Stimulated activated CD8-positive, alpha-beta memory T cell treated with anti-CD3 and anti-CD28 coated beads, Interleukin-12 subunit alpha, Interleukin-12 subunit beta, amount 100 ng/mL, for 1 hour (primary cell): ENCODE measurements at regions not wholly inside any gene's neighbourhood (a gene's known extent, or its start where the extent isn't known, plus 50 kb on each side); places are given as distances from the start of the nearest gene placed in this dataset.
"Not testable (repeated sequence)": the region's sequence is repeated elsewhere in the genome, so short reads cannot be mapped to it uniquely, and the experiment has no call there.

ENCODE experiments used
- DNase-seq: peaks from one replicate; pipeline ENCODE4 v3.0.0-alpha.2; 2020; ENCODE audit warnings: low read depth

DNA sequence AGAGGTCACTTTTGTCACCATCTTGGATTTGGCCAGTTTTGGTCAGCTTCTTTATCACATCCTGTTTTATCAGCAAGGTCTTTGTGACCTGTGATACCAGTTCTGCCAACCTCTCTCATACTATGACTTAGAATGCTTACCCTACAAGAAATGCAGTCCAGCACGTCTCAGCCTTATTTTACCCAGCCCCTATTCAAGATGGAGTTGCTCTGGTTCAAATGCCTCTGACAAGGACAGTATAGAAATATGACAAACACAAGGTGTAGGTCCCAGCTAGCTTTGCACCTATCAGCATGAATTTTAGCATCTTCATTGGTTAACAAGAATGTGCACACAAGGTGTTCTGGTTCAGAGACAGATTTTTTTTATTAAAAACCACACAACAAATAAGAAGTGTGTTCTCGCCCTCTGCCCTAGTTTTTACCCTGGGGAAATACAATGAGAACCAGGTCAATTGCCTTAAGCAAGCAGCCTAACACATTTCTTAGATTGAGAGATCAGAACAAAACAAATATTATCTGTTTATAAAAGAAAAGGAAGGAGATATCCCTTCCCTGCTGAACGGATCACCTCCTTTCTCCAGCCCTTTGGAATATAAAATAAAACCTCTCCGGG, 962.3 kb upstream of the PRKX start:
- no peak for DNase-seq

DNA sequence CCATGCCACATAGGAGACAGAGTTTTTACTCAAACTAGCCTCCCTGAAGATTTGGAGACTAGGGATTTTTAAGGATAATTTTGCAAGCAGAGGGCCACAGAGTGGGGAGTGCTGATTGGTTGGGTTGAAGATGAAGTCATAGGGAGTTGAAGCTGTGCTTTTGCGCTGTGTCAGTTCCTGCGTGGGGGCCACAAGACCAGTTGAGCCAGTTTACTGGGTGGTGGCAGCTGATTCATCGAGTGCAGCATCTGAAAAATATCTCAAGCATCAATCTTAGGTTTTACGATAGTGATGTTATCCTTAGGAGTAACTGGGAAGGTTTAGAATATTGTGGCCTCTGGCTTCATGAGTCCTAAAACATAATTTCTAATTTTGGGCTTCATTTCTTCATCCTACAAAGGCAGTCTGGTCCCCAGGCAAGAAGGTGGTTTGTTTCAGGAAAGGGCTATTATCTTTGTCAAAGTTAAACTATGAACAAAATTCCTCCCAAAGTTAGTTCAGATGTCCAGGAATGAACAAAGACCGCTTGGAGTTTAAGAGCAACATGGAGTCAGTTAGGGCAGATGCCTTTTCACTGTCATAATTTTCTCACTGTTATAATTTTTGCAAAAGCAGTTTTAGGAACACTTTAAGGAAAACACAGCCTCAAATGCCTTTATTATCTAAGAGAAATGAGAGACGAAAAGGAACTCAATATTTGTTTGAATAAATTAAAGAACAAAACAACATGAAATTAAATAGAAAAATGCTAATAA, 960.8 kb upstream of the PRKX start:
- DNase-seq, result no peak

DNA sequence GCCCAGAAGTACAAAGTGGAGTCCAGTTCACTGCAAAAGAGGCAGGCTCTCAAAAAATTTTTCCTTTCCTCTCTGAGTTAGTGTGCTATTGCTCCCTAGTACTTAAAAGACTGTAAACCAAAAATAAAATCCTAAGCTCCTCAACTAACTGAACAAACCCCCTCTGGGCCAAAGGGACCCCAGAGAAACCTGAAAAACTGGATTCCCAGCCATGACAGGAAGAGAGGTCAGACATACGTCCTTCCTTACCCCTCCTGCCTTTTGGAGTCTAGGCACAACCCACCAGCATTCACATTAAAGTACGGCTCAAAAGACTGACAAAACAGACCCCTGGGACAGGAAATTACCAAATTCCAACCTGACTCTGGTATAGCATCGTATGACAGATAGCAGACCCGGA, 957.9 kb upstream of the PRKX start:
- DNase-seq, result no peak

DNA sequence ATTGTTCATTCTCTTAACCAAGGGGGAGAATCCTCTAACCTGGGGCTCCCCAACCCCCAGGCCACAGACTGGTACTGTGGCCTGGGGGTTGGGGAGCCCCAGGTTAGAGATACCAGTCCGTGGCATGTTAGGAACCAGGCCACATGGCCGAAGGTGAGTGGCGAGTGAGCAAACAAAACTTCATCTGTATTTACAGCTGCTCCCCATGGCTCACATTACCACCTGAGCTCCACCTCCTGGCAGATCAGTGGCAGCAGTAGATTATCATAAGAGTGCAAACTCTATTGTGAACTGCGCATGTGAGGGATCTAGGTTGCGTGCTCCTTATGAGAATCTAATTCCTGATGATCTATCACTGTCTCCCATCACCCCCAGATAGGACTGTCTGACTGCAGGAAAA, 957.2 kb upstream of the PRKX start:
- DNase-seq, result no peak

- DNase-seq, result no peak
Observed at GRCh38 chrX:4668802-4669536, 955.5 kb upstream of the PRKX start.

- DNase-seq, result no peak
Observed at GRCh38 chrX:4663085-4663484, 949.6 kb upstream of the PRKX start.

GRCh38 chrX:4661771-4662170, 948.3 kb upstream of the PRKX start:
- DNase-seq, result no peak

DNA sequence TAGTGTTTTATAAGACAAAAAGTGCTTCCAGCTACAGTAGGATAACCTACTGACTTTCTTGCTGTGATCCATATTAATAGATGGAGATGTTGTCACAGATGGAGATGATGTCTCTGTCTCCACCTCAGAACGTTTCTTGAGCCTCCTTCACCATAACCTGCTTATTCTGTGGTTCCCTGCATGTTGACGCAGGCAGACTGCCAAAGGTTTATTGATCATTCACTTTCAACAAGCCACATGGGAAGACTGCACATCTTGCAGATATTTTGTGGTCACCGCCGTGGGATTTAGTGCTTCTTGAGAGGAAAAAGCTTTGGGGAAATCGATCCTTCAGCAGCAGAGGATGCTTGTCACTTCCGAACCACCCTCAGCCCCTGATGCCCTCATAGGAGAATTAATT, 943.0 kb upstream of the PRKX start:
- no peak for DNase-seq

DNA sequence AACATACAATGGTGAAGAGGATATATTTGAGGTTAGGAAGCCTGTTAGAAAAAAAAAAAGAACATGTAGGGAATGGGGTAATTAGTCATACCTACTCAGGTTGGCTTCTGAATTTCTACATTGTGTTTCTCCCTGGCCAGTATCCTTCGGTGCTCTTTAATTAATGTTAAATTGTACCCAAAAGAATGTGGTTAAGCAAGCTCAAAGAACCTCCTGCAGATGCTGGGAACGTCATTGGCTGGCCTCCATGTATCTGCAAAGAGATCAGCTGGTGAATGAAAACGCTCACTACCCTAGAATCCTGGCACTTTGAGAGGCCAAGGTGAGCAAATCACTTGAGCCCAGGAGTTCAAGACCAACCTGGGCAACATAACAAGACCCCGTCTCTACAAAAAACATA, 942.3 kb upstream of the PRKX start:
- no peak for DNase-seq

- no peak for DNase-seq
Observed at GRCh38 chrX:4642114-4642513, 928.7 kb upstream of the PRKX start.

DNA sequence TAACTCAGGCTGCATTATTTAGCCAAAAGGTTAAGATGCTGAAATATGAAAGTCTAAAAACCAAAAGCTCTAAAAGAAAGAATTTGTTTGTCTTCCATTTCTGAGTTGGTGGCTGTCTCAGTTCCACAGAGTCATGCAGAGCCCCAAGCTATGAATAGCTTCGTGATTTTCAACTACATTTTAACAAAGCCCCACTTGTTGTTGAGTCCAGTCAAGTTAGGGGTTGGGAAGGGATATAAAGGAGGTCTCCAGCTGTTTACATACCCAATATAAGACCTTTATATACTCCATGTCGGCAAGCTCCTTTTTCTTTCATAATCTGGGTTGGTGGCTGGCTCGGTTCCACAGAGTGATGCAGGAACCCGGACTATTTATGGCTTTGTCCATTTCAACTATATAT, 924.6 kb upstream of the PRKX start:
- DNase-seq, result no peak

DNA sequence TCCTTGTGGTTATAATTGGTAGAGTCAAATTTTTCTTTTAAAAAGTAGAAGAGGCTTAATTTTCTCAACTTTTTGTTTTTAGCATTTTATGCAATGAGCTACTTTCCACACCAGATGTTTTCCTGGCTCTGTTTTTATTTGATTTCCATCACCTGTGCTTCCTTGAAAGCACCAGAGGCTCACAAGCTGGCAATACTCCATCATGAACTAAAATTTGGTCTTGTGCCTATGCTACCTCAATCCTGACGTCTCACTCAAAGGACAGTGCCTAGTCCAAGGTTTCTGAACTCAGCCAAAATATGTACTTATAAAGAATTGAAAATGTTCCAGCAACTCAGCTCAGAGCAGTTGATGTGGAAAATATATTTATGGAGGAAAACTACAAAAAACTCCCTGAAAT, 914.0 kb upstream of the PRKX start:
- no peak for DNase-seq

DNA sequence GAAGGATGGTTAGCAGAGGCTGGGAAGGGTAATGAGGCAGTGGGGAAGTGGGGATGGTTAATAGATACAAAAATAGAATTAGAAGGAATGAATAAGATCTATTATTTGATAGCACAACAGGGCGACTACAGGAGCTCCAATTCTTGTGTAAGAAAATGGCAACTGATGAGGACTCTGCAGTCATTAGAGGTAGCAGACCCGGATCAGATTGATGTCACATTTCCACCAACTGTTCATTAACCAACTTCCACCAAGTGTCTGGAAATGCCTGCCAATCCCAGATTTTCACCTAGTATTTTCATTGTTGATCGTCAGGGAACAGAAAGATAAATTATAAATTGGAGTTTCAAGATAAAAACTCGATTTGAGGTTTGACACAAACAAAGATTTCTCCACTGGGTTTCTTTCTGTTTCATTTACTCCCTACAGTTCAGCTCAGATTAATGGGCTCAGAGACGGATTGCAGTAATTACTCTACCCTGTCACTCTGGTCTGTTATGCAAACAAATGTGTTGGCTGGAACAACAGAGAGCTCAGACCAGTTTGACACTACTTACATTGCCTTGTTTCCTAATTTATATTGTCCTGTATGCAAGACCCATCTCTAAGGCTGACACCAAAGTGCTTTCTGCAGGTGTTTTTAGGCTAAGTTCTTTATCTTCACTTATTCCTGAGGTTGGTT, 909.2 kb upstream of the PRKX start:
- DNase-seq, result no peak

DNA sequence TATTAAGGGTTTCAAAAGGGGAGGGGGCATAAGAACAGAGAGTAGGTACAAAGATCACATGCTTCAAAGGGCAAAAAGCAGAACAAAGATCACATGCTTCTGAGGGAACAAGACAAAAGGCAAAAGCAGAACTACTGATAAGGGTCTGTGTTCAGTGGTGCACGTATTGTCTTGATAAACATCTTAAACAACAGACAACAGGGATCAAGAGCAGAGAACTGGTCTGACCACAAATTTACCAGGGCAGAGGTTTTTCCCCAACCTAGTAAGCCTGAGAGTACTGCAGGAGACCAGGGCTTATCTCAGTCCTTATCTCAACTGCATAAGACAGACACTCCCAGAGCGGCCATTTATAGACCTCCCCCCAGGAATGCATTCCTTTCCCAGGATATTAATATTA, 900.2 kb upstream of the PRKX start:
- DNase-seq, result not testable (repeated sequence)

- DNase-seq, result no peak
Observed at GRCh38 chrX:4588893-4589292, 875.4 kb upstream of the PRKX start.

- no peak for DNase-seq
Observed at GRCh38 chrX:4588466-4588865, 875.0 kb upstream of the PRKX start.

DNA sequence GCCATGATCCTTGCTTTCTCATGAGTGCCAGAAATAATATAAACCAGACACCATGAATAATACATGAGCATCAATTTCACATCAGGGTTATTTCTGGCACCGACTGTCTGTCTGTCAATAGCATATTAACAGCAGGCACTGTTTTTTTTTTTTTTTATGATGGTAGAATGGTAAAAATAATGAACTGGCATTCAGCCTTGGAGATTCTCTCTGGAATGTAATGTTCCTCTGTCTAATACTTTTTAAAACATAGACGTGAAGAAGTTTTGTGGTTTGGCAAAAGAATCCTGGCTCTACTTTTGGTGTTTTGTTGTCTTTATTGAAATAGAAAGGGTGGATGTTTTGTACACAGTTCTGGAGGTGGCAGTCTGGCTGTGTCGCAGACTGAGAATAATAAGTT, 874.6 kb upstream of the PRKX start:
- DNase-seq, result no peak

- DNase-seq, result no peak
Observed at GRCh38 chrX:4579999-4580398, 866.5 kb upstream of the PRKX start.

- no peak for DNase-seq
Observed at GRCh38 chrX:4579480-4579879, 866.0 kb upstream of the PRKX start.

DNA sequence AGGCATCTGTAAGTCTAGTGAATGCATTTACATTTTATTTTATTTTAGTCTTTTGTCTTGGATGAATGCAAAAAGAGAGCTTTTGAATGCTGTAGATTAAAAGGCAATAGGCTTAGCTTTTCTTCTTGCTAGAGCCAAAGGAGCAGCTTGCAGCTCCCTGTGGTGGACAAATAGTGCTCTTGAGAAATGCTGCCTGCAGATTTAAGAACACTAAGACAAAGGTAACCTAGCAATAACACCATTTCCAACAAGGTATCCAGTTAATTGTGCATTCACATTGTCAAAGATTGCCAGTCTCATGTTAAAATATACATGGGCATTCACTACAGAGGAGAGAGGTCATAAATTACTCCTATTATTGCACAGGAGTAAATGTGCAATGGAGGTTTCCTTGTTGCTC, 859.2 kb upstream of the PRKX start:
- DNase-seq, result no peak

- no peak for DNase-seq
Observed at GRCh38 chrX:4570151-4570550, 856.7 kb upstream of the PRKX start.

- DNase-seq, result no peak
Observed at GRCh38 chrX:4560192-4560591, 846.7 kb upstream of the PRKX start.

GRCh38 chrX:4550018-4550417, 836.6 kb upstream of the PRKX start:
- no peak for DNase-seq
